MM.1S (cell line): ENCODE measurements at regions not wholly inside any gene's neighbourhood (a gene's known extent, or its start where the extent isn't known, plus 50 kb on each side); places are given as distances from the start of the nearest gene placed in this dataset.
A peak's percentile ranks its signal among the peaks of the same experiment; 100 is the strongest.

Experiments
- DNase-seq: peaks from one replicate; pipeline ENCODE4 v3.0.0-alpha.2; 2015
- H2AFZ ChIP-seq: fragments of 300-600 bp; sonication (generic); 2 replicates; pipeline ENCODE4 v1.6.0; 2016; ENCODE audit warnings: antibody characterized with exemption, low read length
- H3F3A ChIP-seq: fragments of 300-600 bp; sonication (generic); 2 replicates; pipeline ENCODE4 v1.6.1; 2016; ENCODE audit warnings: mild to moderate bottlenecking, antibody characterized with exemption, low read length, moderate library complexity, mixed read lengths; ENCODE audit not compliant: insufficient read depth
- H3K27ac ChIP-seq: fragments of 300-600 bp; sonication (generic); 2 replicates; pipeline ENCODE4 v1.5.1; 2016; ENCODE audit warnings: mild to moderate bottlenecking, low read length
- H3K27me3 ChIP-seq: fragments of 300-600 bp; sonication (generic); replicated peaks from 2 replicates; pipeline ENCODE4 v1.6.0; 2016; ENCODE audit warnings: low read length; ENCODE audit not compliant: insufficient read depth
- H3K36me3 ChIP-seq: fragments of 300-600 bp; sonication (generic); replicated peaks from 2 replicates; pipeline ENCODE4 v1.6.1; 2016; ENCODE audit warnings: mild to moderate bottlenecking, low read length, mixed read lengths; ENCODE audit not compliant: insufficient read depth
- H3K4me1 ChIP-seq: fragments of 300-600 bp; sonication (generic); 2 replicates; pipeline ENCODE4 v1.6.1; 2016; ENCODE audit warnings: low read length, mixed read lengths
- H3K4me2 ChIP-seq: fragments of 300-600 bp; sonication (generic); 2 replicates; pipeline ENCODE4 v1.6.0; 2016; ENCODE audit warnings: low read depth, low read length
- H3K4me3 ChIP-seq: fragments of 300-600 bp; sonication (generic); 2 replicates; pipeline ENCODE4 v1.5.1; 2016; ENCODE audit warnings: low read length, mixed read lengths
- H3K79me2 ChIP-seq: fragments of 300-600 bp; sonication (generic); 2 replicates; pipeline ENCODE4 v1.6.1; 2016; ENCODE audit warnings: mixed run types, low read length, mixed read lengths
- H3K9ac ChIP-seq: fragments of 300-600 bp; sonication (generic); 2 replicates; pipeline ENCODE4 v1.6.1; 2016; ENCODE audit warnings: low read length, mixed read lengths
- H3K9me2 ChIP-seq: fragments of 300-600 bp; sonication (generic); replicated peaks from 2 replicates; pipeline ENCODE4 v1.6.1; 2016; ENCODE audit warnings: mild to moderate bottlenecking, low read length, mixed read lengths; ENCODE audit not compliant: insufficient read depth
- H3K9me3 ChIP-seq: fragments of 300-600 bp; sonication (generic); replicated peaks from 2 replicates; pipeline ENCODE4 v1.6.1; 2016; ENCODE audit warnings: mild to moderate bottlenecking, low read length, mixed read lengths; ENCODE audit not compliant: insufficient read depth
- H4K20me1 ChIP-seq: fragments of 300-600 bp; sonication (generic); 2 replicates; pipeline ENCODE4 v1.6.1; 2016; ENCODE audit warnings: mild to moderate bottlenecking, low read length, moderate library complexity, mixed read lengths; ENCODE audit not compliant: insufficient read depth
- EZH2 ChIP-seq: fragments of 300-600 bp; sonication (generic); optimal IDR thresholded peaks from 2 replicates; pipeline ENCODE3; 2017; ENCODE audit warnings: low read depth, mild to moderate bottlenecking, antibody characterized with exemption, low read length, mixed read lengths
- EZH2phosphoT487 ChIP-seq: fragments of 300-600 bp; sonication (generic); IDR thresholded peaks from 2 replicates; pipeline ENCODE4 v1.6.1; 2018; ENCODE audit warnings: antibody characterized with exemption, low read length
- TF ChIP-seq, protein P1 (sequence below): fragments of 300-600 bp; sonication (generic); IDR thresholded peaks from 2 replicates; pipeline ENCODE4 v1.5.1; 2016; ENCODE audit warnings: antibody characterized with exemption, low read length, mixed read lengths

DNA sequence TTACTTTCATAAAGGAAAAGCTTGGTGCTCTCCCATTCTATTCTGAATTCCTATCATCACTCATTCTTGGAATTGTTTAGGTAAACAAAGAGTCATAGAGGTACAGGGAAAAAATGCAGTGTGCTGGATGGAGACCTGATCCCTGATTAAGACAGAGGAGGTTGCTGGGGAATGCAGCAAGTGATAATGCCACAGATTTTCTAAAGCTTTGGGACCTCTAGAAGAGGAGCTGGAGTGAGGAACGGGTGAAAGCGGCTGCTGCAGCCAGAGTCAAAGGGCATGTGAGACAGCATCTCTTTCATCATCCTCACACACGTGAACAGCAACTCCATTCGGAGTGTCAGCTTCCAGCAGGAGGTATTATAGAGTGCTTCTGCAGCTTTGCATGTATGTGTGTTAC, 54.9 kb upstream of the DIPK1A start:
- H3K9me3 ChIP-seq, result no peaks in the 10 kb centered on the region
- no peaks in the 10 kb centered on the region for H3K79me2 ChIP-seq
- H3K9ac ChIP-seq, result no peak overlapping the region
- no peaks in the 10 kb centered on the region for H3K27me3 ChIP-seq
- H4K20me1 ChIP-seq, result no peaks in the 10 kb centered on the region
- peaks cover 12% of the 10 kb centered on the region for H3F3A ChIP-seq
- H3K27ac ChIP-seq, result no peak overlapping the region
- DNase-seq, result no peak
- peaks cover 18% of the 10 kb centered on the region for H3K4me1 ChIP-seq
- TF ChIP-seq, protein P1, sequence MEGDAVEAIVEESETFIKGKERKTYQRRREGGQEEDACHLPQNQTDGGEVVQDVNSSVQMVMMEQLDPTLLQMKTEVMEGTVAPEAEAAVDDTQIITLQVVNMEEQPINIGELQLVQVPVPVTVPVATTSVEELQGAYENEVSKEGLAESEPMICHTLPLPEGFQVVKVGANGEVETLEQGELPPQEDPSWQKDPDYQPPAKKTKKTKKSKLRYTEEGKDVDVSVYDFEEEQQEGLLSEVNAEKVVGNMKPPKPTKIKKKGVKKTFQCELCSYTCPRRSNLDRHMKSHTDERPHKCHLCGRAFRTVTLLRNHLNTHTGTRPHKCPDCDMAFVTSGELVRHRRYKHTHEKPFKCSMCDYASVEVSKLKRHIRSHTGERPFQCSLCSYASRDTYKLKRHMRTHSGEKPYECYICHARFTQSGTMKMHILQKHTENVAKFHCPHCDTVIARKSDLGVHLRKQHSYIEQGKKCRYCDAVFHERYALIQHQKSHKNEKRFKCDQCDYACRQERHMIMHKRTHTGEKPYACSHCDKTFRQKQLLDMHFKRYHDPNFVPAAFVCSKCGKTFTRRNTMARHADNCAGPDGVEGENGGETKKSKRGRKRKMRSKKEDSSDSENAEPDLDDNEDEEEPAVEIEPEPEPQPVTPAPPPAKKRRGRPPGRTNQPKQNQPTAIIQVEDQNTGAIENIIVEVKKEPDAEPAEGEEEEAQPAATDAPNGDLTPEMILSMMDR, result no peak
- TF ChIP-seq EZH2 (no peak), EZH2phosphoT487 (no peak)
- H3K4me3 ChIP-seq, result no peak overlapping the region
- H2AFZ ChIP-seq, result no peak overlapping the region
- H3K4me2 ChIP-seq, result no peak overlapping the region
- H3K36me3 ChIP-seq, result no peaks in the 10 kb centered on the region
- H3K9me2 ChIP-seq, result no peaks in the 10 kb centered on the region

DNA sequence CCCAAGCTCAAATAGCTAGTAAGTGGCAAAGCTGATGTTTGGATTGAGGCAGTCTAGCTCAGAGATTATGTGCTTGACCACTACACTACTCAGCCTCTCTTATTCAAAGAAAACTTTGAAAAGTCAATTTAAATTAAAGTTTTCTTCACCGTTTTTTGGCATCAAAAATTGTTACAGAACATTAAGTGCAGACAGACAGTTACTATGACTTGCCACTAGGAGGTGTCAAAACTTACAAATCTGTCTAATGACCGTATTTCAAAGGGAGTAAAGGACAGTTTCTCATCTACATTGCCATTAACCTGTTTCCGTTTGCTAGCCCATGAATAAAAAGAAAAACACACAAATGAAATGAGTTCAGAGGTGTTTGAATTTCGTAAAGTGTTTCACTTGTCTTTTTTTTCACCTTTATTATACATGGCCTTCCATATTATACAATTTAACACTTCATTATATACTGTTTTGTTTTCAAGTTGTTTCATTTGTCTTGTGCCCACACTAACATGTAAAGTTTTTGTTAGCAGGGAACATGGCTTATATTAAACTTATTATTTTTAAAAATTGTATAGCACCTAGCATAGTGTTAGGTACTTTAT, 57.4 kb upstream of the MTF2 start:
- DNase-seq, result peak; percentile 59
- H3K9me2 ChIP-seq, result no peaks in the 10 kb centered on the region

DNA sequence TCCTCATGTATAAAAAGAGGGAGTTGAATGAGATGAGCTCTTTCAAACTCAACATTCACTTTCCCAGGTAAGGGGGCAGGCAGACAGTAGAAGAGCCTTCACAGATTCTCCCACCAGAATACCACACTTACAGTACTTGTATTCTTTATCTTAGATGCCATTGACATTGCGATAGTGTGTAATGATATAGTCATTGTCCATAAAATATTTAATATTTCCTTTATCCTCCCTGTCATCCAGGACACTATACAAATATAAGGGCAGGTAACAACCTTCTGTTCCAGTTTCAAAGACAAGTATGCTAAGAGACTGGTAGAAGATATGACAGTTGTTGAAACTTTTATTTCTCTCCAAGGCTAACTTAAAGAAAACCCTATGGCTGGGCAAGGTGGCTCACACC, 56.5 kb upstream of the MTF2 start:
- H4K20me1 ChIP-seq, result no peaks in the 10 kb centered on the region
- H3K36me3 ChIP-seq, result no peaks in the 10 kb centered on the region
- DNase-seq, result no peak
- H3K9me3 ChIP-seq, result no peaks in the 10 kb centered on the region
- H2AFZ ChIP-seq, result no peak overlapping the region
- H3K79me2 ChIP-seq, result no peaks in the 10 kb centered on the region
- H3K4me2 ChIP-seq, result no peak overlapping the region
- TF ChIP-seq, protein P1, result no peak
- TF ChIP-seq EZH2phosphoT487 (no peak), EZH2 (no peak)
- H3K9ac ChIP-seq, result no peak overlapping the region
- H3K4me3 ChIP-seq, result no peak overlapping the region
- H3F3A ChIP-seq, result no peaks in the 10 kb centered on the region
- H3K4me1 ChIP-seq, result no peaks in the 10 kb centered on the region
- H3K27me3 ChIP-seq, result no peaks in the 10 kb centered on the region
- no peaks in the 10 kb centered on the region for H3K9me2 ChIP-seq
- no peak overlapping the region for H3K27ac ChIP-seq

More for the DNA sequence above, 57.4 kb upstream of the MTF2 start:
- H3K36me3 ChIP-seq, result no peaks in the 10 kb centered on the region
- no peak overlapping the region for H3K4me3 ChIP-seq
- no peaks in the 10 kb centered on the region for H3K27me3 ChIP-seq
- peak overlapping the region; percentile 37; the same call in 1 of the 2 replicates for H3K4me2 ChIP-seq
- no peaks in the 10 kb centered on the region for H3K4me1 ChIP-seq
- no peaks in the 10 kb centered on the region for H3F3A ChIP-seq
- TF ChIP-seq EZH2, result no peak
- TF ChIP-seq, protein P1, result peak; percentile 61
- no peak for TF ChIP-seq EZH2phosphoT487
- H3K79me2 ChIP-seq, result no peaks in the 10 kb centered on the region
- H3K9ac ChIP-seq, result no peak overlapping the region
- no peak overlapping the region for H3K27ac ChIP-seq
- no peaks in the 10 kb centered on the region for H3K9me3 ChIP-seq
- no peaks in the 10 kb centered on the region for H4K20me1 ChIP-seq
- H2AFZ ChIP-seq, result no peak overlapping the region
